HEK293 (cell line): ENCODE measurements at regions not wholly inside any gene's neighbourhood (a gene's known extent, or its start where the extent isn't known, plus 50 kb on each side); places are given as distances from the start of the nearest gene placed in this dataset.

Source experiments
- CTCF ChIP-seq: fragments of 450-650 bp; formaldehyde crosslinking; IDR thresholded peaks from 2 replicates; pipeline ENCODE4 v1.5.1; 2016; ENCODE audit warnings: missing biosample characterization, missing genetic modification characterization
- HOXA7 ChIP-seq: sonication (generic); formaldehyde crosslinking; IDR thresholded peaks from 2 replicates; pipeline ENCODE4 v1.8.1; 2022; ENCODE audit warnings: missing genetic modification reagents, borderline replicate concordance
- ZNF10 ChIP-seq: fragments of 450-650 bp; formaldehyde crosslinking; IDR thresholded peaks from 2 replicates; pipeline ENCODE4 v1.5.1; 2017; ENCODE audit warnings: missing biosample characterization, missing genetic modification characterization
- ZNF140 ChIP-seq: fragments of 450-650 bp; formaldehyde crosslinking; IDR thresholded peaks from 2 replicates; pipeline ENCODE4 v1.5.1; 2016; ENCODE audit warnings: missing biosample characterization, missing genetic modification characterization

GRCh38 chr12:67572492-67572891 lies 76.1 kb upstream of the DYRK2 start:
- TF ChIP-seq ZNF140 (tag by site-specific recombination), result no peak
- TF ChIP-seq CTCF (tag by site-specific recombination), result no peak
- no peak for TF ChIP-seq ZNF10 (tag by site-specific recombination)
- no peak for TF ChIP-seq HOXA7 (CRISPR knock-in tag)
